ENCODE measurements at regions not wholly inside any gene's neighbourhood (a gene's known extent, or its start where the extent isn't known, plus 50 kb on each side); places are given as distances from the start of the nearest gene placed in this dataset.

DNA sequence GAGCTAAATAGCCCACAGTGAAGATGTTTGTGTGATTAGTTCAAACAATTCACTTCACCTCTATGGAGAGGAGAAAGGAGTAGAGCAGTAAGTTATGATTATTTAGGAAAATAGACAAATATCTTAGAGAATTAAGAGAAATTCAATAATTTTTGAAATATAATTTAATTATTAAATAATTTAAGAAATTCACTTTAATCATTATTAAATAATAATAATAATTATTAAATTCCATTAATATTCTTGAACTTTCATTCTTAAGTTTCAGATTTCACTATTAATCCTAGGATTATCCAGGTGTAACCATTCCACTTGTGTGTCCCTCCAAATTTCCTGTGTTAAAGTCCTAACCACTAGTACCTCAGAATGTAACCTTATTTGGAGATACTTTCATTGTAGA lies 58.9 kb upstream of the RGS18 start:
- Histone ChIP-seq H3K27me3 (no peaks in the 10 kb centered on the region), H3K27ac (no peak overlapping the region), H3K4me3 (ENCODE audit: low read depth in 1 of 2, low read length in 1 of 2) (no peak overlapping the region), H3K4me1 (ENCODE audit: control insufficient read depth in 1 of 2, insufficient read depth in 1 of 2, low read depth in 1 of 2, low read length in 1 of 2) (no peaks in the 10 kb centered on the region), H3K36me3 (no peaks in the 10 kb centered on the region), H3K9me3 (no peaks in the 10 kb centered on the region)
- TF ChIP-seq, protein P1, sequence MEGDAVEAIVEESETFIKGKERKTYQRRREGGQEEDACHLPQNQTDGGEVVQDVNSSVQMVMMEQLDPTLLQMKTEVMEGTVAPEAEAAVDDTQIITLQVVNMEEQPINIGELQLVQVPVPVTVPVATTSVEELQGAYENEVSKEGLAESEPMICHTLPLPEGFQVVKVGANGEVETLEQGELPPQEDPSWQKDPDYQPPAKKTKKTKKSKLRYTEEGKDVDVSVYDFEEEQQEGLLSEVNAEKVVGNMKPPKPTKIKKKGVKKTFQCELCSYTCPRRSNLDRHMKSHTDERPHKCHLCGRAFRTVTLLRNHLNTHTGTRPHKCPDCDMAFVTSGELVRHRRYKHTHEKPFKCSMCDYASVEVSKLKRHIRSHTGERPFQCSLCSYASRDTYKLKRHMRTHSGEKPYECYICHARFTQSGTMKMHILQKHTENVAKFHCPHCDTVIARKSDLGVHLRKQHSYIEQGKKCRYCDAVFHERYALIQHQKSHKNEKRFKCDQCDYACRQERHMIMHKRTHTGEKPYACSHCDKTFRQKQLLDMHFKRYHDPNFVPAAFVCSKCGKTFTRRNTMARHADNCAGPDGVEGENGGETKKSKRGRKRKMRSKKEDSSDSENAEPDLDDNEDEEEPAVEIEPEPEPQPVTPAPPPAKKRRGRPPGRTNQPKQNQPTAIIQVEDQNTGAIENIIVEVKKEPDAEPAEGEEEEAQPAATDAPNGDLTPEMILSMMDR (IDR thresholded peaks at IDR 0.05): no peak

DNA sequence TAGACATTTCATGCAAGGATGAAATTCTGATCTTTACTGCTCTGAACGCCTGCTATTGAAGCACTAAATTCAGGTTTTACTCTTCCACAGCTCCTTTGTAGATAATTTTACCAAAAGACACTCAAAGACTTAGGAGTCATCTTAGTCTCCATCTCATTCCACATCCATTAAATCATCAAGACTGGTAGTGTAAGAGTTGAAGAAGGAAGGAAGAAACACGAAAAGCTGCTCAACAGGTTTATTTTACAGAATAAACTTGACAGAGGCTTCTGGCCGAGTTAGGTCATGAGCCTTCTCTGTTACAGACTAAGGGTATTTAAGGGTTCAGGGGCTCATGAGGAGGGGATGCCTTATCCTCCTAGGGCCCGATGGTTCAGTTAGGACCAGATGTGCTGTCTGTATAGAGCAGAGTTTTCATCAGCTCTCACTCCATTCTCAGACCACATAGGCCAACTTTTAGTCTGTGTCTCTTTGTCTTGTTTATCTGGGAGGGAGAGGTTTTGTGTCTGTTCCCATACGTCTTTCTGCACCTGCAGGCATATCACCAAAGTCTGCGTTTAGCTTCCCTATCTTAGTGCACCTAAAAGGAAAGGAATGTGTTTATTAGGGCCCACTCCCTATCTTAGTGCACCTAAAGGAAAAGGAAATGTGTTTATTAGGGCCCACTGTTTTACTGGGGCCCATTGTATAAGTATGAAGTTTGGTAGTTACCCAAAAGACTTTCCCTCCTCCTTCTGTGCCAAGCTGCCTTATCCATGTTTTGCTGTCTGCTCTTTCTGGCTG lies 57.4 kb upstream of the RGS18 start:
- no peak overlapping the region for H3K4me3 ChIP-seq (ENCODE audit: low read depth in 1 of 2, low read length in 1 of 2)
- no peaks in the 10 kb centered on the region for H3K4me1 ChIP-seq (ENCODE audit: control insufficient read depth in 1 of 2, insufficient read depth in 1 of 2, low read depth in 1 of 2, low read length in 1 of 2)
- H3K27ac ChIP-seq: no peak overlapping the region
- H3K27me3 ChIP-seq: no peaks in the 10 kb centered on the region
- no peaks in the 10 kb centered on the region for H3K9me3 ChIP-seq
- TF ChIP-seq, protein P1 (IDR thresholded peaks at IDR 0.05): no peak
- H3K36me3 ChIP-seq: no peaks in the 10 kb centered on the region

DNA sequence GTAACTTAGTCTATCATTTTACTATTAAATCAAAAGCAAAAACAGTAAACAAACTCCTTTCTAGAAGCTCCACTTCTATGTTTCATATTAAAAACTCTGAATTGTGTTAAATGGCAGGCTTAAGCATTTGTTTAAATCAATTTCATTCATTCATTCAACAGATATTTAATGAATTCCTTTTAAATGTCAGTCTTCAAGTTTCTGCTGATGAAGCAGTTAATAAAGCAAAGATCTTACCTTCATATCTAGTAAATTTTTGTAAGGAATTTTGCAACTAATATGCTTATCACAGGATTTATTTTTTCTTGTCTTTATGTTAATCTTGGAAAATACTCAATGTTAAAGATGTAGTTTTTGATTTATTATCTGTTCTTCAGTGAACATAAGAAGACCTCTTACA lies 54.1 kb upstream of the RGS18 start:
- no peaks in the 10 kb centered on the region for H3K4me1 ChIP-seq (ENCODE audit: control insufficient read depth in 1 of 2, insufficient read depth in 1 of 2, low read depth in 1 of 2, low read length in 1 of 2)
- TF ChIP-seq, protein P1 (IDR thresholded peaks at IDR 0.05): no peak
- no peaks in the 10 kb centered on the region for H3K27me3 ChIP-seq
- no peak overlapping the region for H3K4me3 ChIP-seq (ENCODE audit: low read depth in 1 of 2, low read length in 1 of 2)
- no peaks in the 10 kb centered on the region for H3K36me3 ChIP-seq
- no peak overlapping the region for H3K27ac ChIP-seq
- no peaks in the 10 kb centered on the region for H3K9me3 ChIP-seq

DNA sequence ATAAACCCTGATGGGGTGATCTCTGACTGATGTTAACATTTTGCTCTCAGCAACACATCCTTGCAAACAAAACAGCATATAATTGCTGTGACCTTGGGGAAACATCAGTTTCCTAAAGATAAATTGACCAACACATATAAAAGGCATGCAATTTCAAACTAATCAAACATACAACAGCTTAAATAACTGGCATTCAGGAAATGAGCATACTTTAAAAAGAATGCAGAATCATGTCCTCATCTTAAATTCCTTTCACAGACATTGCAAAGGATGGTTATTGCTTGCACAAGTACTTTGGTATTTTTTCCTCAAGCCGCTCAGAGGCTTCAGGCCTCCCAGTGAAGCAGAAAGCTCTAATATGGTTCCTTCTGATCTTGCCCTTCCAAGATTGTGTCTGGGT lies 53.4 kb upstream of the RGS18 start:
- H3K4me3 ChIP-seq (ENCODE audit: low read depth in 1 of 2, low read length in 1 of 2): no peak overlapping the region
- no peaks in the 10 kb centered on the region for H3K36me3 ChIP-seq
- TF ChIP-seq, protein P1 (IDR thresholded peaks at IDR 0.05): no peak
- no peak overlapping the region for H3K27ac ChIP-seq
- H3K27me3 ChIP-seq: no peaks in the 10 kb centered on the region
- H3K4me1 ChIP-seq (ENCODE audit: control insufficient read depth in 1 of 2, insufficient read depth in 1 of 2, low read depth in 1 of 2, low read length in 1 of 2): no peaks in the 10 kb centered on the region
- H3K9me3 ChIP-seq: no peaks in the 10 kb centered on the region

DNA sequence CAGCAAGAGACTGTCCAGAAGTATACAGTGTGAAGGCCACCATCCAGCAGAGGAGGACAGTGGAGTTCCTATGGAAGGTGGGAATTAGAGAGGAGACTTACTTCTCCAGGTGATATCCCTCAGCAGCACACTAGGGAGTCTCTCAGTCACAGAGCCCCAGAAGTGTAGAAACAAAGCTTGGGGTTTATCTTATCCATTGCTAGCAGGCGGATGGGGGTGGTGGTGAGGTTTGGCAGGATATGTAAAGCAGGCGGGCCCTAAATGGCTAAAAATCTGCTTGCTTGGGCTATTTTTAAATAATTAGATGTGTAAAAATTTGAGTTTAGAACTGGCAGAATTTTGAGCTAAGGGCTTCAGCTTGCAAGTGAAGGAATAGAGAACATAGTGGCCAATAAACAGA lies 50.1 kb upstream of the RGS18 start:
- Histone ChIP-seq H3K9me3 (no peaks in the 10 kb centered on the region), H3K4me1 (ENCODE audit: control insufficient read depth in 1 of 2, insufficient read depth in 1 of 2, low read depth in 1 of 2, low read length in 1 of 2) (no peaks in the 10 kb centered on the region), H3K27ac (no peak overlapping the region), H3K27me3 (no peaks in the 10 kb centered on the region), H3K4me3 (ENCODE audit: low read depth in 1 of 2, low read length in 1 of 2) (no peak overlapping the region), H3K36me3 (no peaks in the 10 kb centered on the region)
- TF ChIP-seq, protein P1 (IDR thresholded peaks at IDR 0.05): no peak

Measured in neutrophil (primary cell).